SK-N-SH (cell line): ENCODE measurements at regions not wholly inside any gene's neighbourhood (a gene's known extent, or its start where the extent isn't known, plus 50 kb on each side); places are given as distances from the start of the nearest gene placed in this dataset.

Experiments
- CTCF ChIA-PET: fragments of 300-600, 350-600 bp; formaldehyde crosslinking; extraction: SDS; loops from one replicate; lab custom pipeline; 2021; lab: Yijun Ruan, JAX
- POLR2A ChIA-PET: fragments of 350-600 bp; sonication (Branson Sonifier 250); formaldehyde crosslinking; extraction: SDS; loops from one replicate; lab custom pipeline; 2020; ENCODE audit warnings: antibody characterized with exemption, inconsistent platforms; lab: Yijun Ruan, JAX
- DNase-seq: peaks from one replicate; pipeline ENCODE4 v3.0.0; 2012
- H2AFZ ChIP-seq: fragments of 200-600 bp; sonication (generic); 2 replicates; pipeline ENCODE4 v1.8.1; 2016; ENCODE audit warnings: antibody characterized with exemption, mild to moderate bottlenecking, low read depth
- H3F3A ChIP-seq: fragments of 200-600 bp; sonication (generic); replicated peaks from 2 replicates; pipeline ENCODE3; 2016; ENCODE audit warnings: antibody characterized with exemption, mild to moderate bottlenecking; ENCODE audit not compliant: insufficient read depth
- H3K27ac ChIP-seq, 2 experiments: fragments of 200-500 bp in 1 of 2; fragments of 200-600 bp in 1 of 2; sonication (Bioruptor generic) in 1 of 2; sonication (generic), shearing (Covaris generic) in 1 of 2; 2 replicates each; pipeline versions ENCODE4 v1.5.1 to v1.6.1; 2014 to 2016; ENCODE audit warnings: low read depth in 2 of 2, inconsistent platforms in 1 of 2, low read length in 1 of 2, mild to moderate bottlenecking in 1 of 2, mixed read lengths in 1 of 2
- H3K27me3 ChIP-seq: fragments of 200-600 bp; sonication (generic), shearing (Covaris generic); 2 replicates; pipeline ENCODE4 v1.6.1; 2016; ENCODE audit warnings: mixed run types; ENCODE audit not compliant: insufficient read depth
- H3K36me3 ChIP-seq, 2 experiments: fragments of 200-500 bp in 1 of 2; fragments of 200-600 bp in 1 of 2; sonication (Bioruptor generic) in 1 of 2; sonication (generic) in 1 of 2; replicated peaks in 1 of 2; 2 replicates each; pipeline versions ENCODE3 to v1.5.1; 2014 to 2016; ENCODE audit warnings: low read length in 1 of 2, mild to moderate bottlenecking in 1 of 2; ENCODE audit not compliant: insufficient read depth in 2 of 2, control insufficient read depth in 1 of 2
- H3K4me1 ChIP-seq, 2 experiments: fragments of 200-500 bp in 1 of 2; fragments of 200-600 bp in 1 of 2; sonication (Bioruptor generic) in 1 of 2; sonication (generic), shearing (Covaris generic) in 1 of 2; 2 replicates each; pipeline versions ENCODE4 v1.5.1 to v1.6.1; 2014 to 2016; ENCODE audit warnings: low read depth in 1 of 2, low read length in 1 of 2, mixed run types in 1 of 2; ENCODE audit not compliant: insufficient read depth in 2 of 2, control insufficient read depth in 1 of 2
- H3K4me2 ChIP-seq: fragments of 200-600 bp; sonication (generic), shearing (Covaris generic); 2 replicates; pipeline ENCODE4 v1.6.1; 2017; ENCODE audit warnings: mixed run types
- H3K4me3 ChIP-seq, 2 experiments: fragments of 200-500 bp in 1 of 2; fragments of 200-600 bp in 1 of 2; sonication (Bioruptor generic) in 1 of 2; sonication (generic), shearing (Covaris generic) in 1 of 2; 2 replicates each; pipeline versions ENCODE4 v1.5.1 to v1.8.1; 2014 to 2016; ENCODE audit warnings: low read depth in 2 of 2, inconsistent platforms in 1 of 2, low read length in 1 of 2, mild to moderate bottlenecking in 1 of 2, mixed read lengths in 1 of 2, moderate library complexity in 1 of 2
- H3K79me2 ChIP-seq: fragments of 200-600 bp; sonication (generic); 2 replicates; pipeline ENCODE4 v1.8.1; 2017; ENCODE audit warnings: mild to moderate bottlenecking; ENCODE audit not compliant: insufficient read depth
- H3K9ac ChIP-seq: fragments of 200-600 bp; sonication (generic); 2 replicates; pipeline ENCODE4 v1.6.1; 2017; ENCODE audit warnings: mixed run types
- H3K9me2 ChIP-seq: fragments of 200-600 bp; sonication (generic); 2 replicates; pipeline ENCODE4 v1.6.1; 2017; ENCODE audit warnings: mixed run types
- H3K9me3 ChIP-seq: fragments of 200-600 bp; sonication (generic); 2 replicates; pipeline ENCODE4 v1.6.1; 2017; ENCODE audit warnings: mixed run types, mild to moderate bottlenecking, moderate library complexity
- H4K20me1 ChIP-seq: fragments of 200-600 bp; sonication (generic); 2 replicates; pipeline ENCODE4 v1.6.1; 2017; ENCODE audit warnings: mild to moderate bottlenecking, mixed run types; ENCODE audit not compliant: insufficient read depth
- NRF1 ChIP-seq: IDR thresholded peaks from 2 replicates; pipeline ENCODE4 v1.6.1; 2012; ENCODE audit warnings: low read depth, mild to moderate bottlenecking, low read length
- TAF1 ChIP-seq: IDR thresholded peaks from 2 replicates; pipeline ENCODE4 v1.6.1; 2012; ENCODE audit warnings: low read depth, mild to moderate bottlenecking, low read length, moderate library complexity, borderline replicate concordance
- TEAD4 ChIP-seq: IDR thresholded peaks from 2 replicates; pipeline ENCODE4 v1.4.0; 2012; ENCODE audit warnings: mild to moderate bottlenecking, borderline replicate concordance; ENCODE audit not compliant: insufficient read depth
- WGBS: methylation state at CpG from one replicate; pipeline ENCODE4 v1.1.6; 2017; ENCODE audit warnings: low lambda C conversion rate; 5-methylcytosine and 5-hydroxymethylcytosine counted together
- small RNA-seq, 7 experiments: library from RNA; depleted of rRNA; stranded (forward); fragments of <200 nt; gene quantifications; one replicate each; pipeline ENCODE3, GENCODE V24; 2012
- TF ChIP-seq, protein P1 (sequence below): IDR thresholded peaks from 2 replicates; pipeline ENCODE4; 2012

DNA sequence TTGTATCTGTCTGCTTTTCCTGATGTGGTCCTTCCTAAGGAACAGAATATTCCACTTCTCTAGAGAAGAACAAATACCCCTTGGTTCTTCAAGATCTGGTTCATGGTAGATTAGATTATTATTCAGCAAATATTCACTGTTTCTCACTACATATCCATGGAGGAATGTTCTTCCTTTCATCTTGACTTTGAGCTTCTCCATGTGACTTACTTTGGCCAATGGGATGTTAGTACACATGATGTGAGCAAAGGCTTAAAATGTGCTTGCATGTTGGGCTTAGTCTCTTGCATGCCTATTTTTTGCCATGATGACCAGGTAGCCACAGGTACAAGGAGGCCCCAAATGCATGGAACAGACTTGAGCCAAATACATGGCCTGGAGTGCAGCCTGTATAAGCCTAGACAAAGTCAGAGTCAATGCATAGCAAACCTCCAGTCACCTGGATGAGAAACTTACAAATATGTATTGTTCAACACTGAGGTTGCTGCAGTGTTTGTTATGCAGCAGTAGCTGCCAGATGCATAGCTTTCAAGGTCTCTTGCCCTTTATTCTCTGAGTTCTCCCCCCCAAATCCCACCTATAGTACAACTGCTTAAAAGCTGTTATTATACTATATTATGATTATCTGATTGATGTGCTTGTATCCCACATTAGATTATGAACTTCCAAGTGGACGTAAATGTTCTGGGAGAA is 50.0 kb upstream of the CHD6 start:
- peaks cover 9% of the 10 kb centered on the region; the same call in 1 of the 2 replicates for H3K27me3 ChIP-seq
- H3K79me2 ChIP-seq = no peaks in the 10 kb centered on the region
- no peak for TF ChIP-seq TAF1
- TF ChIP-seq, protein P1, sequence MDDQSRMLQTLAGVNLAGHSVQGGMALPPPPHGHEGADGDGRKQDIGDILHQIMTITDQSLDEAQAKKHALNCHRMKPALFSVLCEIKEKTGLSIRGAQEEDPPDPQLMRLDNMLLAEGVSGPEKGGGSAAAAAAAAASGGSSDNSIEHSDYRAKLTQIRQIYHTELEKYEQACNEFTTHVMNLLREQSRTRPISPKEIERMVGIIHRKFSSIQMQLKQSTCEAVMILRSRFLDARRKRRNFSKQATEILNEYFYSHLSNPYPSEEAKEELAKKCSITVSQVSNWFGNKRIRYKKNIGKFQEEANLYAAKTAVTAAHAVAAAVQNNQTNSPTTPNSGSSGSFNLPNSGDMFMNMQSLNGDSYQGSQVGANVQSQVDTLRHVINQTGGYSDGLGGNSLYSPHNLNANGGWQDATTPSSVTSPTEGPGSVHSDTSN = no peak
- no peak for TF ChIP-seq TEAD4
- TF ChIP-seq NRF1 = no peak
- no peaks in the 10 kb centered on the region for H3F3A ChIP-seq
- H3K9me2 ChIP-seq = 0 out of 2 replicates have a peak, but pooled peaks cover 4% of the 10 kb centered on the region
- no peak overlapping the region for H3K4me3 ChIP-seq
- no peak overlapping the region for H3K4me2 ChIP-seq
- ChIA-PET POLR2A (no interaction called here), CTCF (no interaction called here)
- H4K20me1 ChIP-seq = no peaks in the 10 kb centered on the region
- DNase-seq = no peak
- H3K9ac ChIP-seq = no peak overlapping the region
- 23% methylated on average over 1 of the region's 1 CpG for WGBS
- H3K27ac ChIP-seq = no peak overlapping the region
- no peaks in the 10 kb centered on the region for H3K36me3 ChIP-seq
- no peak overlapping the region for H2AFZ ChIP-seq
- no peaks in the 10 kb centered on the region for H3K9me3 ChIP-seq
- no peaks in the 10 kb centered on the region; a peak in 1 of 4 replicates for H3K4me1 ChIP-seq

Small RNA genes lying in the stretch of these regions (small RNA-seq; reads per million reads assigned to genes)
- gene RF00568 = 0 reads per million in 7 experiments
- gene RNU6-1018P = 0 reads per million in 7 experiments
